Cardiac fibroblast (primary cell): ENCODE measurements at regions not wholly inside any gene's neighbourhood (a gene's known extent, or its start where the extent isn't known, plus 50 kb on each side); places are given as distances from the start of the nearest gene placed in this dataset.

ENCODE experiments used
- DNase-seq, 2 donors: peaks; one replicate each; pipeline versions ENCODE4 v3.0.0 to v3.0.0-alpha.2; 2010; ENCODE audit warnings: low read depth in 2 of 2
- H3K4me3 ChIP-seq, 2 donors: replicated peaks in 1 of 2; 1 replicate in 1 of 2; 2 replicates in 1 of 2; pipeline ENCODE4 v1.5.1; 2011; ENCODE audit warnings: low read depth in 2 of 2, low read length in 2 of 2, mild to moderate bottlenecking in 2 of 2, moderate library complexity in 1 of 2
- CTCF ChIP-seq: IDR thresholded peaks from one replicate; pipeline ENCODE4 v1.5.1; 2011; ENCODE audit warnings: low read depth, mild to moderate bottlenecking, low read length, inconsistent platforms

- DNase-seq = no peak
Observed at GRCh38 chr2:40036241-40036640, 257.2 kb upstream of the THUMPD2 start.

GRCh38 chr2:40034801-40035200 lies 255.7 kb upstream of the THUMPD2 start:
- no peak for TF ChIP-seq CTCF
- peak in 1 of 2 donors; percentile 60 for DNase-seq
- H3K4me3 ChIP-seq = no peak overlapping the region

More at GRCh38 chr2:40036241-40036640, 257.2 kb upstream of the THUMPD2 start:
- H3K4me3 ChIP-seq = no peak overlapping the region
- no peak for TF ChIP-seq CTCF

- no peak overlapping the region for H3K4me3 ChIP-seq
- TF ChIP-seq CTCF = no peak
- peak; percentile 51 to 97 for DNase-seq
Observed at GRCh38 chr2:40034198-40034597, 255.1 kb upstream of the THUMPD2 start.

- no peak for TF ChIP-seq CTCF
Observed at GRCh38 chr2:40033781-40034180, 254.7 kb upstream of the THUMPD2 start.

GRCh38 chr2:40032650-40033319 lies 253.7 kb upstream of the THUMPD2 start:
- H3K4me3 ChIP-seq = no peak overlapping the region
- no peak for TF ChIP-seq CTCF
- peak; percentile 28 to 93 for DNase-seq

More at GRCh38 chr2:40033781-40034180, 254.7 kb upstream of the THUMPD2 start:
- no peak overlapping the region for H3K4me3 ChIP-seq
- peak; percentile 11 to 56 for DNase-seq

GRCh38 chr2:40030456-40030975 lies 251.5 kb upstream of the THUMPD2 start:
- no peak for TF ChIP-seq CTCF
- H3K4me3 ChIP-seq = no peak overlapping the region
- DNase-seq = peak in 1 of 2 donors; percentile 50
